ENCODE measurements at regions not wholly inside any gene's neighbourhood (a gene's known extent, or its start where the extent isn't known, plus 50 kb on each side); places are given as distances from the start of the nearest gene placed in this dataset.
A peak's percentile ranks its signal among the peaks of the same experiment; 100 is the strongest.

DNA sequence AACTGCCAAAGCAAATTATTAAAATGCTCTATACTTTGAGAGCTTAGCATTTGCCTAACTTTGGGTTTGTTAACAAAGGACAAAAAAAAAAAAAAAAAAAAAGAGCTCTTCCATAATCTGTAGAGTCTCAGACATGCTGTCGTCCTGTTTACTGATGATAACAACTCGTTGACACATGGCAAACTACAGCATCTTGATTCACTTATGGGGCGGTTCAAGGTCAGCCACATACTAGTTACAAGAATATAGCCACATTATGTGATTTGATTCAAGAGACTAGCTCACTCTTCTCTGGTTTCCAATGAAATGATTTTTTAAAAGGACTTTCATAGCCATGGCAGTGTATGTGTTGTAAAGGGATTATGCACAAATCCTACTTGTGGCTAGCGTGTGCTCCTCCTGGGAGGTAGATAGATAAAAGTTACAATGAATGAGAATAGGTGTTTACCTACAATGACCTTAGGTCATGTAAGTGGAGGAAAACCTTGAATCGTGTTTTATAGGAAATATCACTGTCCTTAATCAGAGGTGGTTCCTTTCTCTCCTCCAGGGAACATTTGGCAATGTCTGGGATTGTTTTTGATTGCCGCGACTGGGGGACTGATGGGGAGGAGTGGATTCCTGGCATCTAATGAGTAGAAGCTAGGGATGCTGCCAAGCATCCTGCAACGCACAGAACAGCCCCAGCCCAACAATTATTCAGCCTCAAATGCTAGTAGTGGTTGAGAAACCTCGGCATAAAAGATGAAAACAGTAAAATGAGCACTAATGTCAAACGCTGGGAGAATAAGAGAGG lies 969.2 kb upstream of the SLC35B3 start:
- Histone ChIP-seq H3K4me3 (ENCODE audit: insufficient read depth, low read depth, low read length) (no peak overlapping the region), H3K36me3 (replicated peaks; ENCODE audit: control insufficient read depth, insufficient read depth, low read length) (no peaks in the 10 kb centered on the region), H3K27me3 (ENCODE audit: control insufficient read depth, insufficient read depth, low read length) (no peaks in the 10 kb centered on the region)
- no peak for DNase-seq

DNA sequence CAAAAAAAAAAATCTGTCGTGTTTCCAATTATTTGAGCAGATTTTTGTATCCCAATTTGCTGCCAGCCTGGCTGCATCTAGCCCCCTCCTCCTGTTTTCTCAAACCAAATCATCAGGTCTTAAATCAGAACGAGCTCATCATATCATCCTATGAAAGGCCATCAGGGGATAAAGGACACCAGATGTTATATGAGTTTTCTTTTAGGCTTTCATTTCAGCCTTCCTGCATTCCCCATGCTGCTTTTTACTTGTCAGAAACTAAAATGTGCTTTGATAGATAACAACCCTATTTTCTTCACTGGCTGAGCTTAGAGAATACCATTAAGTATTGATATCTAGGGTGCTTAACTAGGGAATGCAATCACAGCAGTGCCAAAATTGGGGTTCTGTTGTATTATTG lies 968.4 kb upstream of the SLC35B3 start:
- no peak overlapping the region for H3K4me3 ChIP-seq (ENCODE audit: insufficient read depth, low read depth, low read length)
- no peaks in the 10 kb centered on the region for H3K27me3 ChIP-seq (ENCODE audit: control insufficient read depth, insufficient read depth, low read length)
- no peaks in the 10 kb centered on the region for H3K36me3 ChIP-seq (replicated peaks; ENCODE audit: control insufficient read depth, insufficient read depth, low read length)
- DNase-seq: no peak

DNA sequence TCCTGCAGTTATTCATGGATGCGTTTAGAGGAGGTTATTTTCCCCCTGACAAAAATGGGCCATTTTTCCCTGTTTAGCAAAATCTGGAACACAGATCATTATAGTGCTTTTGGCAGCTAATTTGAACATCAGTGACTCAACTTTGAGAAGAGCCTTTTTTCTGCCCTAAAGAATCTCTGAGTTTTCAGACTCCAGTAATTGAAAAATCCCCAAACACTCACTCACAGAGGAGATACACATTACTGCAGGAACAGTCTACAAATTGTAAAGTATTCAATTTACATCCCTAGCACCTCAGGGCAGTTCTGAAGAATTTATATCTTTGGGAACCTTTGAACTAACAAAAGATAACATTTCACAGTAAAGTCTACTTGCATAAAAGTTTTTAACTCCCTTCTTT lies 966.6 kb upstream of the SLC35B3 start:
- H3K27me3 ChIP-seq (ENCODE audit: control insufficient read depth, insufficient read depth, low read length): no peaks in the 10 kb centered on the region
- H3K4me3 ChIP-seq (ENCODE audit: insufficient read depth, low read depth, low read length): no peak overlapping the region
- H3K36me3 ChIP-seq (replicated peaks; ENCODE audit: control insufficient read depth, insufficient read depth, low read length): no peaks in the 10 kb centered on the region
- DNase-seq: no peak

DNA sequence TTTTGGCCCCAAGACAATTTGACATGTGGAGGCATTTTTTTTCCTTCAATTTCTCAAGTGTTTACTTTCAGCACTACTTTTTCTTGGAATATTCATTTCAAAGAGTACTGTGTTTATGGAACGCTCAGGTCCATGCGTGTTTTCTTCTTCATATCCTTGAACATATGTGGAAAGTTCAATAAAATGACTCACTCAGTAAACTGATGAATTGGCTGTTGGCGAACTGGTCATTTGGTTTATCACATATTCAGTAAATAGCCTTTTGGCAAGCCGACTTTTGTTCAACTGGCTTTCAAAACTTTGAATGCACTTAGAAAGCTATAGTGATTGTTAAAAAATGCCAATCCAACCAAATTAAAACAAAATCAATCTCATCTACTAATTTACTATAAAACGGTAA lies 964.6 kb upstream of the SLC35B3 start:
- Histone ChIP-seq H3K36me3 (replicated peaks; ENCODE audit: control insufficient read depth, insufficient read depth, low read length) (no peaks in the 10 kb centered on the region), H3K27me3 (ENCODE audit: control insufficient read depth, insufficient read depth, low read length) (no peaks in the 10 kb centered on the region), H3K4me3 (ENCODE audit: insufficient read depth, low read depth, low read length) (no peak overlapping the region)
- DNase-seq: no peak

DNA sequence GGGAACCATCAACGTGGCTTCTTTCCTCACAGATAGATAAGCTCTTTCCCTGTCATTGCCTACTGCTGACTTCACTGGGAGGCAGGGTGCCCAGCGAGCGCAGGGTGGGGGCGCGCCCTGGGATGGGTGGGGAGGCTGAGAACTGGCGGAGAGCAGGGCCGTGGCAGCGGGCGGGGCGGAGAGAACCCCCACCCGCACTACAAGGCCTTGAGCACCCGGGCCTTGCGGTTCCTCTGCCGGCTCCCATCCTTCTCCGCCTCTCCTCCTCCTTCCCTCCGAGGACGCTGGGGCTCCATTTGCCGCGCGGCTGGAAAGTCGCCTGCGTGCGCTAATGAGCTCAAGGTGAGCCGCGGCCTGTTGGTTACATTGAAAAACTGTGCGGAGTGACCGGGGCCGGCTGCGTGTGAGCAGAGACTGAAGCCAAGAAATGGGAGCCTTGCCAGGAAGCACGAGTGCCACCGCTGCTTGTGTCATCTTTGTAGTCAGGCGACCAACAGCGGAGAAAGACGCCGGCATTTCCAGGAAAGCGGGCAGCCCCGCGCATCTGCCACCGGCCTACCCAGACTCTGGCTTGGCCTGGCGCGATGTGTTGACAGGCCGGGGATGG lies 963.5 kb upstream of the SLC35B3 start:
- peak; percentile 17 for DNase-seq
- Histone ChIP-seq H3K27me3 (ENCODE audit: control insufficient read depth, insufficient read depth, low read length) (no peaks in the 10 kb centered on the region), H3K4me3 (ENCODE audit: insufficient read depth, low read depth, low read length) (no peak overlapping the region; the same call in 1 of the 2 replicates), H3K36me3 (replicated peaks; ENCODE audit: control insufficient read depth, insufficient read depth, low read length) (no peaks in the 10 kb centered on the region)

DNA sequence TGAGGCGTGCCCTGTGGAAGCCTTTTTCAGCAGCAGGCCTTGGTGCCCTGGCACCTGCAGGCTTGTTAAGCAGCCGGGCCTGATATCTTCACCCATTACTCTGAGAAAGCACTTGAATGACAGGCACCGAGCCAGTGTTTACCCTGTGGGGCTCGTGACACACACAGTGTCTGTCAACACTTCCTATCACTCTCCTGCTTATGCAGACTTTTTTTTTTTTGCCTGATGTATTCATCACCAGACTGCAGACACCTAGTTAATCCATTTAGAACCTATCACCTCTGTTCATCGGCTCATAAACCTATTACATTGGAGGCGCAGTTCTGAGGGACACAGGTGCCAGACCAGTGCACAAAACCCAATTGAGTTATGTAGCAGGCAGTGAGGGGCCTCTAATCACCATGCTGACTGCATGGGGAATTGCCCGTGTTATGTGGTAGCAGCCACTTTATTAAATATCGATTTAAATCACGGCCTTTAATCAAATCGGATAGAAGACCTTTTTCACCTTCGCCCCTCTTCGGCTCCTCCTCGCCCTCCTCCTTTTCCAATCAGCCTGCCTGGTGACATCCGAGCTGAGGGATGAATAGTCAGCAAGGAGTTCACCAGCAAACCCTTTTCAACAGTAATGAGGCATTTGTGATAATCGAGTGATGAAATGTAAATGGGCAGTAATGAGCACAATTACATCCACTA lies 962.9 kb upstream of the SLC35B3 start:
- Histone ChIP-seq H3K36me3 (replicated peaks; ENCODE audit: control insufficient read depth, insufficient read depth, low read length) (no peaks in the 10 kb centered on the region), H3K27me3 (ENCODE audit: control insufficient read depth, insufficient read depth, low read length) (no peaks in the 10 kb centered on the region), H3K4me3 (ENCODE audit: insufficient read depth, low read depth, low read length) (no peak overlapping the region)
- DNase-seq: no peak

DNA sequence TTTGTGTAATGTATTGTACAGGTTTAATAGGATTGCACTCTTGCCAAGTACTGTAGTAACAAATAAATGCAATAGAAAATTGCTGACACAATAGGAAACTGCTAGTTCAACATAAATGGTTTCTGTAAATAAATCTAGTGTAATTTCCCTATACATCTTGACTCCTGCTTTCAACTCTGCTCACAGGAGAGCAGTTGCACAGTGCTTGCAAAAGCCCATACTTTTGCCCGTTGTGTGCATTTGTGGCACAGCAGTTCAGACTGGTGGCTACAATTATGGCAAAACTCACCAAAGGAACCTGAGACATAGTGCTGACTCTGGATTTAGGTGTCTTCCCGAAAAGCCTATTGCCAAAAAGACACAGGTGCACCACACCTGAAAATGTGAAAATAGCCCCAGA lies 953.3 kb upstream of the SLC35B3 start:
- no peak for DNase-seq
- no peaks in the 10 kb centered on the region for H3K36me3 ChIP-seq (replicated peaks; ENCODE audit: control insufficient read depth, insufficient read depth, low read length)
- no peak overlapping the region for H3K4me3 ChIP-seq (ENCODE audit: insufficient read depth, low read depth, low read length)
- no peaks in the 10 kb centered on the region for H3K27me3 ChIP-seq (ENCODE audit: control insufficient read depth, insufficient read depth, low read length)

DNA sequence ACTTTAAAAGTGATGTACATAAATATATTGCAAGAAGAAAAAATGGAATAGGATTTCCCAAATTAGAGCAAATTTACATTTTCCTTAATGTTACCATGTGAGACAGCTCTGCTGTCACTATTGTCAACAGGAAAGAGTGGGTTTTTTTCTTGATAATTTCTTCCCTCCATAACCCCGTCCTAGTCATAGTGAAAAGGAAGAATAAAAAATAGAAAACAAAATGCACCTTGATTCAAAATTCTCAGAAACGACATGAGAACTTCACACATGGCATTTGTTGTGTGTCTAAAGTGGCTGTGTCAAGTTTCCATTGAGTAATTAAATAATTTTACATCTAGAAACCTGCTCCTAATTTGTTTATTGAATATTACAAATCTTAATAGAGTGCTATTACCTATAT lies 945.2 kb upstream of the SLC35B3 start:
- no peak overlapping the region for H3K4me3 ChIP-seq (ENCODE audit: insufficient read depth, low read depth, low read length)
- no peaks in the 10 kb centered on the region for H3K36me3 ChIP-seq (replicated peaks; ENCODE audit: control insufficient read depth, insufficient read depth, low read length)
- H3K27me3 ChIP-seq (ENCODE audit: control insufficient read depth, insufficient read depth, low read length): no peaks in the 10 kb centered on the region
- no peak for DNase-seq

DNA sequence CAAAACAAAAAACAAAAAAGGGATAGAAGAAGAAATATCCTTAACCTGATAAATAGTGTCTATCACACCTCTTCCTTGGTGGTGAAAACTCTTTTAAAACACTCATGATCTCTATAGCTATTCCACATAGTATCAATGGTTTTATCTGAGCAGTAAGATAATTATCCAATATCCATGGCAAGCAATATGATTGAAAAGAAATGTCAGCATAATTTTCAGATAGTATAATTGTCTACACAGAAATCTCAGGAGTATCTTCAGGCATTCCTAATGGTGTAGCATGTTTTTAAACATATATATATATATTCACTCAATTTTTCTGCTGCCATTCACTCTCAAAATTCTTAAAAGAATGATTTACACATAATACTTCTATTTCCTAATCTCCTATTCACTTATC lies 938.0 kb upstream of the SLC35B3 start:
- DNase-seq: no peak
- Histone ChIP-seq H3K27me3 (ENCODE audit: control insufficient read depth, insufficient read depth, low read length) (no peaks in the 10 kb centered on the region), H3K36me3 (replicated peaks; ENCODE audit: control insufficient read depth, insufficient read depth, low read length) (no peaks in the 10 kb centered on the region), H3K4me3 (ENCODE audit: insufficient read depth, low read depth, low read length) (no peak overlapping the region)

DNA sequence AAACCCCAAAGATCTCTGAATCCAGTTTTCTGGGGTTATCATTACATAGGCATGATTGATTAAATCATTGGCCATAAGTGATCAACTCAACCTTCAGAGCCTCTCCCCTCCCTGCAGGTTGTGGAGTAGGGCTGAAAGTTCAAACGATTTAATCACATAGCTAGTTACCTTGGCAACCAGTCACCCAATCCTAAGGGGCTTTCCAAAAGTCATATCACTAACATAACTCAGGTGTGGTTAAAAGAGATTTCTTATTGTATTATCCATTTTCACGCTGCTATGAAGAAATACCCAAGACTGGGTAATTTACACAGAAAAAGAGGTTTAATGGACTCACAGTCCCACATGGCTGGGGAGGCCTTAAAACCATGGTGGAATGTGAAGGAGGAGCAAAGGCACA lies 935.1 kb upstream of the SLC35B3 start:
- Histone ChIP-seq H3K4me3 (ENCODE audit: insufficient read depth, low read depth, low read length) (no peak overlapping the region), H3K27me3 (ENCODE audit: control insufficient read depth, insufficient read depth, low read length) (no peaks in the 10 kb centered on the region), H3K36me3 (replicated peaks; ENCODE audit: control insufficient read depth, insufficient read depth, low read length) (no peaks in the 10 kb centered on the region)
- DNase-seq: no peak

DNA sequence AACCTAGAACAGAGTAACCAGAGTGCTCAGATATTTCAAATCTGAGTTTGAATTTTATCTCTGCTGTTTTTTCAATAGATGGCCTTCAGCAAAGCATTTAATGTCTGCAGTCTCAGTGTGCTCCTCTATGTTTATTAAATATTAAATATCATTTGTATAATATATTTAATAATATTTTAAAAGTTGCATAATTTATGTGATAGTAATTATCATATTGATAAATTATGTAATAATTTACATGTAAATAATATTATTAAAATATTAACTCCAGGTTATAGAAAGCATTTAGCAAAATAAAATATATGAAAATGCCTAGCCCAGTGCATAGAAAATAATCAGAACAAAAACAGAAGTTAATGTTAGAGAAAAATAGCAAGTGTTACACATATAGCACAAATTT lies 930.0 kb upstream of the SLC35B3 start:
- Histone ChIP-seq H3K4me3 (ENCODE audit: insufficient read depth, low read depth, low read length) (no peak overlapping the region), H3K36me3 (replicated peaks; ENCODE audit: control insufficient read depth, insufficient read depth, low read length) (no peaks in the 10 kb centered on the region), H3K27me3 (ENCODE audit: control insufficient read depth, insufficient read depth, low read length) (no peaks in the 10 kb centered on the region)
- DNase-seq: no peak

DNA sequence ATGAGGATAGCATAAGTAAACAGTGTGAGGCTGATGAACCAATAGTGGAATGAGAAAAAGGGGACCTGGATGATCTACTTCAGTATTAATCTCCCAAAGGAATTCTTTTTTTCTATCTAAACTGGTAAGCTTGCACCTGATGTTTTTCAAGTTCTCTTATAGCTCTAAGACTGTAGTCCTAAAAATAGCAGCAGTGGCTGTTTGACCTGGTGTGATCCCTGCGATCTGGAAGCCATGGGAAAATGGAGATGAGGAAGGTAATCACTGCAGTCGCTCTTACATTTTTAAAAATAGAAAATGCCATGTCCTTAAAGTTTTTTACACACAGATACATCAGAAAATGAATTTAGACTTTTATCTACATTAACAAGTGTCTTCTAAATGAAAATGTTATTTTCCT lies 926.4 kb upstream of the SLC35B3 start:
- Histone ChIP-seq H3K36me3 (replicated peaks; ENCODE audit: control insufficient read depth, insufficient read depth, low read length) (no peaks in the 10 kb centered on the region), H3K4me3 (ENCODE audit: insufficient read depth, low read depth, low read length) (no peak overlapping the region), H3K27me3 (ENCODE audit: control insufficient read depth, insufficient read depth, low read length) (no peaks in the 10 kb centered on the region)
- DNase-seq: no peak

DNA sequence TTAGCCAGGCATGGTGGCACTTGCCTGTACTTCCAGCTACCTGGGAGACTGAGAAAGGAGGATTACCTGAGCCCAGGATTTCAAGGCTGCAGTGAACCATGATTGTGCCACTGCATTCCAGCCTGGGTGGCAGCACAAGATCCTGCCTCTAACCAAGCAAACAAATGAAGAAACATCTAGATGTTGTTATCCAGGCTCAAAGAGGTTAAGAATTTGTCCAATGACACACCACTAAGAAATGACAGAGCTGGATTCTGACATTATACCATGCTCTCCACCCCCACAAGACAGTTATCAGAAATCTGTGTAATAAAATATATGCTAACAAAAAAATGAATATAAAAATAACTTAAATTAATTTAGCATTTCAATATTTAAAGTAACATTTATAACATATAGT lies 925.5 kb upstream of the SLC35B3 start:
- Histone ChIP-seq H3K36me3 (replicated peaks; ENCODE audit: control insufficient read depth, insufficient read depth, low read length) (no peaks in the 10 kb centered on the region), H3K27me3 (ENCODE audit: control insufficient read depth, insufficient read depth, low read length) (no peaks in the 10 kb centered on the region), H3K4me3 (ENCODE audit: insufficient read depth, low read depth, low read length) (no peak overlapping the region)
- DNase-seq: no peak

DNA sequence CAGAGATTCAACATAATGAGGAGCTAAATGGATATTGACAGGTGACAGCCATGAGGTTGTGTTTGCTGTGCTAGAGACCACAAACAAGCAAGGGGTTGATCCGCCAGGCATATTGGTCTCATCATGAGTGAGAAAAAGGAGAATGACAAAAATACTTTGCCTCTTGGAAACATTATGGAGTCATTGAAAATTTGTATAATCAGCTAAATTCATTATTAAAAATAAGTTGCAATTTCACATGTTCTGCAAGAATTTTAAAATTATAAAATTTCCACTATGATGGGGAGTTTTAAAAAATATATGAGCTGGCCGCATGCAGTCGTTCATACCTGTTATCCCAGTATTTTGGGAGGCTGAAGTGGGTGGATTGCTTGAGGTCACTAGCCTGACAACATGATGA lies 912.3 kb upstream of the SLC35B3 start:
- Histone ChIP-seq H3K36me3 (replicated peaks; ENCODE audit: control insufficient read depth, insufficient read depth, low read length) (no peaks in the 10 kb centered on the region), H3K4me3 (ENCODE audit: insufficient read depth, low read depth, low read length) (no peak overlapping the region), H3K27me3 (ENCODE audit: control insufficient read depth, insufficient read depth, low read length) (no peaks in the 10 kb centered on the region)
- no peak for DNase-seq

DNA sequence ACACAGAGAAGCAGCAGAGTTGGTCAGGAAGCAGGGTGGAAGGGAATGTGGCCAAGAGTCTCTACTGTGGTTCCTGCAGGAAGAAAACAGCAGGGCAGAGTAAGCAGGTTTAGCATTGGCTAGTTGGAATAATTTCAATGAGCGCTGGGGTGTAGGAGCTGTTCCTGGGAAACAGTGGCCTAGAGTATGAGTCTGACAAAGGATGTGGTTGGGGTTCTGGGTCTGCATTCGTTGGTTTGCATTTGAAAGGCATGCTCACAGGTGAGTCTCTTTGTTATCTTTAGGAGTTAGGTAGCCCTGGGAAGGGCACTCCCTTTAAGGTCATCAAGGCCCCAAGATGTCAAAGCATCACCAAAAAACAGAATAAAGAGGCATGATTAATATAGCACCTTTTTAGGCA lies 911.6 kb upstream of the SLC35B3 start:
- Histone ChIP-seq H3K36me3 (replicated peaks; ENCODE audit: control insufficient read depth, insufficient read depth, low read length) (no peaks in the 10 kb centered on the region), H3K4me3 (ENCODE audit: insufficient read depth, low read depth, low read length) (no peak overlapping the region), H3K27me3 (ENCODE audit: control insufficient read depth, insufficient read depth, low read length) (no peaks in the 10 kb centered on the region)
- no peak for DNase-seq

Measured in H7 (cell line).